Endothelial cell of hepatic sinusoid (primary cell): ENCODE measurements at regions not wholly inside any gene's neighbourhood (a gene's known extent, or its start where the extent isn't known, plus 50 kb on each side); places are given as distances from the start of the nearest gene placed in this dataset.

ENCODE experiments used
- in situ Hi-C: cut with HindIII; loops from 2 replicates; pipeline ENCODE4 v1.10.0; 2017; ENCODE audit warnings: low sequenced_read_pairs

DNA sequence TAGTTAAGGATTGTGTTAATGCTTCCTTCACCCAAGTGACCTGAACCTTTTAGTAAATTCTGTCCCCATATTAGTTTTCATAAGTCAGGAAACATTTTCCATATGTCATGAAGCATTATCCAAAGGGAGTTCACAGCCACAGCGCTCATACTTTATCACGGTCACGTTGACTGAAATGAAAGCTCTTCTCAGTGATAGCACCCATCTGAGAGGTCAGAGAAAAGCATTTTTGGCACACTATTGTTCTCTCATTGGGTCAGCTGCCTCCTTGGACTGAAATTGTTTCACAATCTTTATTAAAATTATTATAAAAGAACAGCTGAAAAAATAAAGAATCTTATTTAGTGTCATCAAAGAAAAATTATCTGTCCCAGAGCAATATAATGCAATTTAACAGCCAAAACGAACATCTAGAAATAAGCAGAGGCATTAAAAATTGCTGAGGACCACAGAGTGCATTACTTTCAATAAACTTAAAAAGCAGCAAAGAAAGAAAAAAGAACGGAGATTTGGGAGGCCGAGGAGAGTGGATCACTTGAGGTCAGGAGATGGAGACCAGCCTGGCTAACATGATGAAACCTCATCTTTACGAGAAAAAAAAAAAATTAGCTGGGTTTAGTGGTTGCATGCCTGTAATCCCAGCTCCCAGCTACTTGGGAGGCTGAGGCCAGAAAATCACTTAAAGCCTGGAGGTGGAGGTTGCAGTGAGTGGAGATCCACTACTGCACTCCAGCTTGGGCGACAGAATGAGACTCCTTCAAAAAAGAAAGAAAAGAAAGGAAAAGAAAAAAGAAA lies 680.8 kb upstream of the FAM241A start:
- in situ Hi-C loops, result no loop called here

DNA sequence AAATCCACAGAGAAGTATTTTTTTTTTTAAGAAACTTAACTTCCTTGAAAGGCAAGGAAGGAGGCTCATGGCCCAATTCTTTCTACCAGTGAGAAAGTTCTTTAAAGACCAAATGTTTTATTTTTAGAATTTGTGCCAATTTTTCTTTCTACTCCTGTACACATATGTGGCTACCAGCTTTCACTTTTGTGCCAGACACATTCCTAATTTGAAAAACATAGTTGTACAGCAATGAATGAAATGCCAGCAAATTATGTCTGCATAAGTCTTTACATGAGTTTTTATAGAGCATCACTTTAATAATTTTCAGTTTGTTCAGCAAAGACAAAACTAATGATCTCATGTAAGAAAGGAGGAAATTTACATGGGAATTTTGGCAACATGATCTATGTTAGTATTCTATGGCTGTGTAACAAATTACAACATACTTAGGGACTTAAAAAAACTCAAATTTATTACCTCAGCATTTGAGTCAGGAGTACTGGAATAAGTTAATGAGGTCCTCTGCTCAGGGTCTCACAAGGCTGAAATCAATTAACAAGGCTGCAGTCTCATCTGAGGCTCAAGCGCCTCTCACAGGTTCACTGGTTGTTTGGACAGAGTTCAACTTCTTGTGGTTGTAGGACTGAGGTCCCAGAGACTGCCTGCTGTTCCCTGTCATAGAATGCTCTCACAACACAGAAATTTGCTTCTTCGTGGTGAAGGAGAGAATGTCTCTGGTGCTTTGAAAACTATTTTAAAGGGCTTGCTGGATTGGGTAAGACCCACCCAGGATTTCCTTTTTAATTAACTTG lies 678.2 kb upstream of the FAM241A start:
- in situ Hi-C loops, result no loop called here

DNA sequence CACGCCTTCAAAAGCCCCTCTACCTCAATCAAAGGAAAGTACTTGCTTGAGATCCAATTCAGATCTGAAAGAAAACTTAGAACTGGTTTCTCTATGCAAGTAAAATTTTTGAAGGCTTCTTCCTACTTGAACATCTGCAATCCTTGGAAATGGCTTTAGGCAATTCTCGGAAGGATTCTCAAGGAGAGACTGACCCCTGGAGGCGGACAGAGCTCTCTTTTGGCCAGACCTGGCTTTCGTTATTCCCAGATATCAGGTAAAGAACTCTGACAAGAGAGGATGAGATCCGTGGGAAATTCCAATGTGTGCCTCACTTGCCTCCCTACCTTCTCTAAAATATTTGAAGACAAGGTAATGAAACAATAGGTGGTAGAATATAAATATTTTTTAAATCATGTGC lies 670.3 kb upstream of the FAM241A start:
- in situ Hi-C loops, result no loop called here

GRCh38 chr4:111475666-111476065 lies 669.6 kb upstream of the FAM241A start:
- in situ Hi-C loops, result no loop called here

- in situ Hi-C loops, result no loop called here
These were observed 664.7 kb upstream of the FAM241A start for GRCh38 chr4:111480510-111480909.

DNA sequence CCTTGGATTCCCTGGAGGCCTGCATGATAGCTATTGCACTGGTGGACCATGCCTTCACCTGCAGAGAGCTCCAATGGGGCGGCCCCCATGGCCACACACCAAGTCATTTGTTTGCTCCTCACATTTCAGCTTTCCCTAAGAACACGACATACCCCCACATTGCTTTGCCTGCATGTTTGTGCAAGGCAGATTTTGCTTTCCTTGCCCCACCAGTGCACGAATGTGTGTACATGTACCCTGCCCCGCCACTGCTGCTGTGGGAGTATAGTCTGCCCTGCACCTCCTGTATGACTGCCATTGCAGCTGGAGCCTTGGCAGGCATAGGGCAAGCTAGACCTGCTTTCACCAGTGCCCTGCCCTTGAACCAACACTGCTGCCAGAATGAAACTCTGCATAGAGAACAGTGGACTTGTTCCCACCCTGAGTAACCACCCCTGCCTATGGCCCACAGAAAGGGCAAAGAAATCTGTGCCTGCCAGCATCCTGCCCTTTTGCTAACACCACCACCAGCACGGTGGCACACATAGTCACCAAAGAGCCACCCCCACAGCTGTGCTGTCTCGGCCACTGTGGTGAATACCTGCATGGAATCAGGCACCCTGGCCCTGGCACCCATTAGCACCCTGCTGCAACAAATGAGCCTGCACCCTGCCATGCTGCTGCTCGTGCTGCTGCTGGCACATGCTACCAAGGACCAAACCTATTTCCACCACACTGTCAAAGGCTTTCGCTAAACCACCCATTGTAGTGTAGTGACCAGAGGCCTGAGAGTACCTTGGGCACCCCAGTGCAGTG lies 661.7 kb upstream of the FAM241A start:
- in situ Hi-C loops, result no loop called here

DNA sequence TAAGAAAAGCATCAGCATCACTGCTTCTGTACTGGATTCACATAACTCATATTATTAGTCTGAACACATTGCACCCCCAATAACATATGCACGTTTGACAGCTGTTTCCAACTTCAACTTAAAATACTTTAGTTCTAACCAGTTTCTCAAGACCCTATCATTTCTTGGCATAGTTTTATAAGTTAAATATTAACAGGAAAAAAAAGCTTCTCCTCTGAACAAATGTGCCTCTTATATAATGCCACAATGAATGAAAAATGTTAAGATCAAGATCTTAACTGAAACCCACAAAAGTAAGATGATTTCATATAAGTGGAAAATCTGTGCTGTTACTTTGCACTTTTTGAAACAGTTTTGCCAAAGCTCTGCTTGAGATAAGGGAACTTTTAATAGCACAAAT lies 652.8 kb upstream of the FAM241A start:
- in situ Hi-C loops, result no loop called here

GRCh38 chr4:111494471-111494870 lies 650.8 kb upstream of the FAM241A start:
- in situ Hi-C loops, result no loop called here

DNA sequence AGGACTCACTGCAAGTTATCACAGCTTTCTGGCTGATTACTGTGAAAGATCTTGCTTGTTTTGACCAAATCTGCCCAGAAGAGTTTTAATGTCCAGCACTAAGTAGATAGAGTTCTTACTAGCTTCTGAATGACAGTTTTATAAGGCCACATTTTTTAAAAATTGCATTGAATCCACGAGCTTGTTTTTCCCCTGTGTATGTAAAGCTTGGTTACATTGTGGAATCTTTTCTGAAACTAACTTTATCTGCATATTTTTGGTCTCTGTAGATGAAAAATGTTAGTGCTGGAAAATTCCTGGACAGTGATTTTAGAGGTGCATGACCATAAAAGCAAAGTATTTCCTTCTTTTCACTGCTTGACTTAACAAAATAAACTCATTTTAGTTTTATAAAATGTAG lies 650.3 kb upstream of the FAM241A start:
- in situ Hi-C loops, result no loop called here

- in situ Hi-C loops, result no loop called here
These were observed 646.0 kb upstream of the FAM241A start for GRCh38 chr4:111499291-111499690.

GRCh38 chr4:111499706-111500105 lies 645.5 kb upstream of the FAM241A start:
- in situ Hi-C loops, result no loop called here

GRCh38 chr4:111500858-111501257 lies 644.4 kb upstream of the FAM241A start:
- in situ Hi-C loops, result no loop called here

DNA sequence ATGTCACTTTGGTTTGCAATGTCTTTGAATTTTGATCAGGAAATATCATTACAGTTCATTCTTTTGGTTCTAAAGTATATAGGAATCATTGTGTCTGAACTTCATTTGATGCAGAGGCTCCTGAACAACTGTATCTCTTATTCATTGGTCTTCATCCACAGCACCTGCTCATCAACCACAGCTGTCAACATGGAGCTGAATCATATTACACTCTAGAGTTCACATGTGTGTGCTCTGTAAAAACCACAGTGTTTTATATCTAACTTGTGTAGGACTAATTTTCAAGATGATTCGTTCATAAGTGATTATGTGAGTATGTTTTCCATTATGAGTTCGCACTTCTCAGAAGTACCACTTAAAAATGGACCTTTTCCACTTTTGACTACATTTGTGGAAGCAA lies 643.3 kb upstream of the FAM241A start:
- in situ Hi-C loops, result no loop called here

DNA sequence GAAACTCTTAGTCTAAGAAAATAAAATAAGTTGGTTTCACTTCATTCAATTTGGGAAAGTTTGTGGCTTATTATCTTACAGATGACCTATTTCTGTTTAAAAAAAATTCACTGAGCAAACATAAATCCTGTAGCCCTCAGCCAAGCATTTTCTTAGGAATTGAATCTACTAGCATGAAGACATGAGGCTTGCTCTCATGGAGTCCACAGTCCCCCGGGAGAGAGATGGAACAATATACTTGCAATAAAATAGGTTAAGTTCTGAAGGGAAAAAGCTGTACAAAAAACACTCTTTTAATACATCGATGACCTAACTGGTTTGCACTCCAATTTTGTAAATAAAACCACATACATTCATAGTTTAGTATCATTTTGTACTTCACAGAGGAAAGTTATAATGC lies 642.6 kb upstream of the FAM241A start:
- in situ Hi-C loops, result no loop called here

DNA sequence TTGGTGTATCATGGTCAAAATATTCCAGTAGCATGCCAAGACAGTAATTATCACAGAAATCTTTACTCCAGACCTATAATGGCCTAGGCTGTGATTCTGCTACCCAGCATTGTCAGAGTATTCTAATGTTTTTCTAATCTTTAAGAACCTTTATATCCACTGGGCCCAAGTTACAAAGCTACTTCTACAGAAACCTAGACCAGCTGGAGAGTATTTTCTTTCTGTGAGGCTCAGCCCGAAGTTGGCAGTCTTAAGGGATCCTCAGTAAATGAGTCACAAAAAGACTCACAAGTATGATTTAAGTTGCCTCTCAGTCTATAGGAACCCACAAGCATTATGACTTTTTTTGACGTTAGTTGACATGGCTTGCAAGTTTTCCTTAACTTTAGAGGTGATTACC lies 638.5 kb upstream of the FAM241A start:
- in situ Hi-C loops, result no loop called here

- in situ Hi-C loops, result no loop called here
These were observed 634.7 kb upstream of the FAM241A start for GRCh38 chr4:111510535-111510934.

GRCh38 chr4:111512081-111512783 lies 633.0 kb upstream of the FAM241A start:
- in situ Hi-C loops, result no loop called here

DNA sequence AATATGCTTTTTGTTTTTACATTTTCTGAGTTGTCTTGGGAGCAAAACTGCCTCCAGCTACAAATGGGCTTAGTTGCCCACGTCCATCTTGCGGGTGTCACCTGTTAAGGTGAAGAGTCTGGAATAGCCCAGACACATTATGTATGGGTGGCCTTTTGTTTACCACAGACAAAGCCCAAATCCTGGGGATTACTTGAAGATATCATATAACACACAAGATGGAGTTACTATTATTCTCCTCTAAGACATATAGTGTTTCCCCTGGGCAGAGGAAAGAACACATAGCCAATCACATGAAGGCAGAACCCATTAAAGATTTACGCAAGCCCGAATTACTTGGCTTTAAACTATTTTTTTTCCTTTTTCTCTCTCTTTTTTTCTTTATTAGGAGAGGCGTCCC lies 625.6 kb upstream of the FAM241A start:
- in situ Hi-C loops, result no loop called here

- in situ Hi-C loops, result no loop called here
These were observed 614.8 kb upstream of the FAM241A start for GRCh38 chr4:111530446-111530845.

GRCh38 chr4:111535792-111536191 lies 609.5 kb upstream of the FAM241A start:
- in situ Hi-C loops, result no loop called here

DNA sequence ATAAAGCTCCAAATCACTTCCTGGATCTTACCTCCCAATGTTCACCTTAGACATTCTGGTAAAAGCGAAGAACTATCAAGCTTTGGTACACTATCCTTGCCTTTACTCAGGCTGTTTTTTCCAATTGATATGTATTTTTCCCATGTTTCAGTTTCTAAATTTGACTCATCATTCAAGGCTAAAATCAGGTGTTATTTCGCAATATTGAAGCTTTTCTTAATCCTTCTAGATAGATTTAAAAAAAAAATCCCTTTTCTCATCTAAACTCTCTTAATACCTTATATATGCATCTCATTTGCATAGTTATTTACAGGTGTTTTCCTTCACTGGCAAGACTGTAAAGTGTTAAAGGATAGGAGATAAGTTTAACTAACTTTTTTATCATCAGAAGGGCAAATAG lies 608.1 kb upstream of the FAM241A start:
- in situ Hi-C loops, result no loop called here
